ENCODE measurements at regions not wholly inside any gene's neighbourhood (a gene's known extent, or its start where the extent isn't known, plus 50 kb on each side); places are given as distances from the start of the nearest gene placed in this dataset.

GRCh38 chr22:11574231-11574630 is 3953.8 kb upstream of the OR11H1 start:
- TF ChIP-seq NFIC (IDR thresholded peaks at IDR 0.05): 0 out of 2 replicates have a peak, but pooled peaks have one; percentile 12

- TF ChIP-seq NFIC (IDR thresholded peaks at IDR 0.05): no peak
- TF ChIP-seq CEBPB (IDR thresholded peaks at IDR 0.05): no peak
- no peak for TF ChIP-seq EP300 (IDR thresholded peaks at IDR 0.05; ENCODE audit: borderline replicate concordance)
- TF ChIP-seq TCF12 (IDR thresholded peaks at IDR 0.05; ENCODE audit: low read depth): no peak
- no peak for TF ChIP-seq TEAD4 (IDR thresholded peaks at IDR 0.05)
- TF ChIP-seq REST (IDR thresholded peaks at IDR 0.05; ENCODE audit: low read depth): no peak
These were observed 3929.2 kb upstream of the OR11H1 start for GRCh38 chr22:11598492-11599440.

GRCh38 chr22:11605468-11605981 is 3922.5 kb upstream of the OR11H1 start:
- TF ChIP-seq NFIC (IDR thresholded peaks at IDR 0.05) (no peak), EGR1 (IDR thresholded peaks at IDR 0.05) (no peak), EP300 (IDR thresholded peaks at IDR 0.05; ENCODE audit: borderline replicate concordance) (no peak), REST (IDR thresholded peaks at IDR 0.05; ENCODE audit: low read depth) (no peak), MAX (IDR thresholded peaks at IDR 0.05) (no peak), RAD21 (IDR thresholded peaks at IDR 0.05; ENCODE audit: low read depth) (no peak), CEBPB (IDR thresholded peaks at IDR 0.05) (no peak), ZBTB7A (IDR thresholded peaks at IDR 0.05; ENCODE audit: low read depth) (no peak), TEAD4 (IDR thresholded peaks at IDR 0.05) (no peak), TCF12 (IDR thresholded peaks at IDR 0.05; ENCODE audit: low read depth) (no peak), TAF1 (IDR thresholded peaks at IDR 0.05; ENCODE audit: low read depth) (no peak), FOXM1 (IDR thresholded peaks at IDR 0.05; ENCODE audit: borderline replicate concordance, low read depth) (no peak), YY1 (IDR thresholded peaks at IDR 0.05; ENCODE audit: low read depth) (no peak), CREB1 (IDR thresholded peaks at IDR 0.05; ENCODE audit: low read depth) (no peak), USF1 (IDR thresholded peaks at IDR 0.05) (no peak)

GRCh38 chr22:11613898-11614755 is 3913.9 kb upstream of the OR11H1 start:
- no peak for TF ChIP-seq TCF12 (IDR thresholded peaks at IDR 0.05; ENCODE audit: low read depth)
- no peak for TF ChIP-seq REST (IDR thresholded peaks at IDR 0.05; ENCODE audit: low read depth)
- TF ChIP-seq MAX (IDR thresholded peaks at IDR 0.05): no peak
- TF ChIP-seq CREB1 (IDR thresholded peaks at IDR 0.05; ENCODE audit: low read depth): no peak
- TF ChIP-seq RAD21 (IDR thresholded peaks at IDR 0.05; ENCODE audit: low read depth): no peak
- TF ChIP-seq ZBTB7A (IDR thresholded peaks at IDR 0.05; ENCODE audit: low read depth): no peak
- no peak for TF ChIP-seq TAF1 (IDR thresholded peaks at IDR 0.05; ENCODE audit: low read depth)
- no peak for TF ChIP-seq CEBPB (IDR thresholded peaks at IDR 0.05)
- no peak for TF ChIP-seq EP300 (IDR thresholded peaks at IDR 0.05; ENCODE audit: borderline replicate concordance)
- no peak for TF ChIP-seq FOXM1 (IDR thresholded peaks at IDR 0.05; ENCODE audit: borderline replicate concordance, low read depth)
- TF ChIP-seq NFIC (IDR thresholded peaks at IDR 0.05): no peak
- TF ChIP-seq EGR1 (IDR thresholded peaks at IDR 0.05): no peak
- no peak for TF ChIP-seq USF1 (IDR thresholded peaks at IDR 0.05)
- TF ChIP-seq YY1 (IDR thresholded peaks at IDR 0.05; ENCODE audit: low read depth): no peak
- no peak for TF ChIP-seq TEAD4 (IDR thresholded peaks at IDR 0.05)
